Uterus (tissue), 3 donors: ENCODE measurements at regions not wholly inside any gene's neighbourhood (a gene's known extent, or its start where the extent isn't known, plus 50 kb on each side); places are given as distances from the start of the nearest gene placed in this dataset.

Experiments
- DNase-seq, 2 donors: peaks; one replicate each; pipeline ENCODE4 v3.0.0-alpha.2; 2019 to 2020
- H3K27ac ChIP-seq, 2 donors: fragments of 200-600 bp; sonication (generic); 1 replicate in 1 of 2; 2 replicates in 1 of 2; pipeline ENCODE4 v1.5.1; 2016 to 2018
- H3K27me3 ChIP-seq, 2 donors: fragments of 200-600 bp; sonication (generic); one replicate each; pipeline ENCODE4 v1.5.1; 2018 to 2019; ENCODE audit warnings: control low read depth in 1 of 2
- H3K36me3 ChIP-seq, 2 donors: fragments of 200-600 bp; sonication (generic); one replicate each; pipeline ENCODE4 v1.5.1; 2019; ENCODE audit warnings: control low read depth in 1 of 2
- H3K4me1 ChIP-seq, 2 donors: fragments of 200-600 bp; sonication (generic); one replicate each; pipeline ENCODE4 v1.5.1; 2018 to 2019; ENCODE audit warnings: control low read depth in 1 of 2
- H3K4me3 ChIP-seq, 2 donors: fragments of 200-600 bp; sonication (generic); 1 replicate in 1 of 2; 2 replicates in 1 of 2; pipeline ENCODE4 v1.5.1; 2018 to 2019; ENCODE audit warnings: mild to moderate bottlenecking in 1 of 2
- H3K9me3 ChIP-seq, 2 donors: fragments of 200-600 bp; sonication (generic); one replicate each; pipeline ENCODE4 v1.5.1; 2019; ENCODE audit warnings: control low read depth in 1 of 2
- CTCF ChIP-seq, 4 experiments: fragments of 200-600 bp in 2 of 4; fragments of 450-650 bp in 2 of 4; sonication (generic) in 2 of 4; IDR thresholded peaks; one replicate each; pipeline ENCODE4 v1.5.1; 2016 to 2019; ENCODE audit warnings: antibody characterized with exemption in 4 of 4, mild to moderate bottlenecking in 2 of 4, moderate library complexity in 1 of 4
- POLR2A ChIP-seq, 2 donors: fragments of 450-650 bp; IDR thresholded peaks; one replicate each; pipeline ENCODE4 v1.6.1; 2016; ENCODE audit warnings: antibody characterized with exemption in 2 of 2, mild to moderate bottlenecking in 1 of 2, moderate library complexity in 1 of 2
- intact Hi-C: fragments of 100-400 bp; cut with DNase I; formaldehyde crosslinking; loops from one replicate; pipeline ENCODE4 v1.15.1; 2023; ENCODE audit warnings: low total_unique reads
- donor health status: DM: yes; HTN: yes; CAD: no.

DNA sequence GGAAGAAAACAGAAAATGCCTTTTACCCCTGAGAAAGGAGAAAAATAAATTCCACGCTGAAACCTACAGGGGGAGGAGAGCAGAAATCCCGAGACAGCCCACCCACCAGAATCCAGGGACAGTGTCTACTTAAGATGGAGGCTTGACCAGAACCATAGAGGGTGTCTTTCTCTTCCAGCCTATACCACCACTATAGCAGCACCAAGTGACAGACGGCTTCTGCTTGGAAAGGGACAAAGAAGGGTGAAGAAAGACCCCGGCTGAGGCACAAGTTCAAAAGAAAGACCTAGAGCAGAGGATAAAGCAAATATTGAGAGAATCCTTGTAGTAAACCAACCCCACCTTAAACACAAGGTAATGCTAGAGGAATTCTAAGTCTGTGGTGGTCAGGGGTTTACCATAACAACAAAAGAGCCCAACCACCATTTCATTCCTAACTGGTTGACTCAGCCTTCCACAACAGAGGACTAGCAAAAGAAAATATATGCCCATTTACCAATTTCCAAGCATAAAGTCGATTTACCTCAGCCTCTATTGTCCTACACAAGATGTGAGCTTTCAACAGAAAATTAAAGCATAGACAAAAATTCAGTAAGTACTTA, 105.3 kb upstream of the FOXG1 start:
- Histone ChIP-seq H3K4me3 (no peak overlapping the region), H3K4me1 (no peaks in the 10 kb centered on the region), H3K9me3 (no peaks in the 10 kb centered on the region), H3K27ac (no peak overlapping the region), H3K36me3 (no peaks in the 10 kb centered on the region), H3K27me3 (no peaks in the 10 kb centered on the region)
- TF ChIP-seq CTCF (IDR thresholded peaks at IDR 0.05) (no peak), POLR2A (IDR thresholded peaks at IDR 0.05) (no peak)
- intact Hi-C loops: no loop called here
- DNase-seq: no peak

- no peaks in the 10 kb centered on the region for H3K4me1 ChIP-seq
- H3K9me3 ChIP-seq: no peaks in the 10 kb centered on the region
- intact Hi-C loops: no loop called here
- TF ChIP-seq POLR2A (IDR thresholded peaks at IDR 0.05) (no peak), CTCF (IDR thresholded peaks at IDR 0.05) (no peak)
- H3K4me3 ChIP-seq: no peak overlapping the region
- DNase-seq: no peak
- no peaks in the 10 kb centered on the region for H3K27me3 ChIP-seq
- no peaks in the 10 kb centered on the region for H3K36me3 ChIP-seq
- H3K27ac ChIP-seq: no peak overlapping the region
These were observed 99.6 kb upstream of the FOXG1 start for GRCh38 chr14:28666961-28667360.

DNA sequence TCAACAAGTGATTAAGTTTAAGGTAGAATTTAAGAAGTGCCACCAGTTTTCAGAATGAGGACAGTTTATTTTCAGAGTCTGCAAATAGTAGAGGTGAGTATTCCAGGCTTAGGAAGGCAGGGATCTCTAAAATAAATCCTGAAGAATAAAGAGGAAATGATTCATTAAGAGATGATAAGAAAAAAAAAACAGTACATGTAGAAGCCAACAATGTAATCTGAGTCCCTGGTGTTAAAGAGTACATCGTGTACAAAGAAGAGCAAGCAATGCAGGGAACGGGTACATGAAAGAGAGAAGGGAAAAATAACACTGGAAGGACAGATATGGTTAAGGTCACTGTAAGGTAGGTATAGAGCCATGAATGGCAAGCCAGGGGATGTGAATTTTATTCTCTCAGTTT, 95.2 kb upstream of the FOXG1 start:
- H3K9me3 ChIP-seq: no peaks in the 10 kb centered on the region
- no peaks in the 10 kb centered on the region for H3K36me3 ChIP-seq
- no peaks in the 10 kb centered on the region for H3K4me1 ChIP-seq
- no peak overlapping the region for H3K27ac ChIP-seq
- intact Hi-C loops: no loop called here
- TF ChIP-seq CTCF (IDR thresholded peaks at IDR 0.05): no peak
- TF ChIP-seq POLR2A (IDR thresholded peaks at IDR 0.05): no peak
- H3K27me3 ChIP-seq: no peaks in the 10 kb centered on the region
- no peak for DNase-seq
- no peak overlapping the region for H3K4me3 ChIP-seq

GRCh38 chr14:28673056-28673455, 93.5 kb upstream of the FOXG1 start:
- Histone ChIP-seq H3K27me3 (no peaks in the 10 kb centered on the region), H3K27ac (no peak overlapping the region), H3K4me1 (no peaks in the 10 kb centered on the region), H3K36me3 (no peaks in the 10 kb centered on the region), H3K9me3 (no peaks in the 10 kb centered on the region), H3K4me3 (no peak overlapping the region)
- no peak for DNase-seq
- intact Hi-C loops: no loop called here
- TF ChIP-seq POLR2A (IDR thresholded peaks at IDR 0.05) (no peak), CTCF (IDR thresholded peaks at IDR 0.05) (no peak)

DNA sequence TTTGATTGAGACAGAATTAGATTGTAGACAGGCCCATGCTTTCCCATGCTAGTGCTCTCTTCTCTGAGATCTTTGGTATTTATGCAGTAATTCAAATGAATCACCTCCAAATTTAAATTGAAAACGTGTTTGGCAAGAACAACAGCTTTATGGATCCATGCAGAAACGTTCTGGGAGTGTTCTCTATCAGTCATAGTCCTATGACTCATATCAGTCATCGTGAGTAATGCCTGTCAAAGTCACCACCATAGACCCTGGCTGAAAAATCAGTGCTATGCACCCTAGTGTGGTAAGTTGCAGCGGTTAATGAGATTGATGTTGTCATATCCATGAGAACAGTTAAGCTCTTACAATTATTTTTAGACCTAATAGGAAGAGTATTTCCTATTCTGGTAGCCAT, 90.1 kb upstream of the FOXG1 start:
- no peak for DNase-seq
- H3K4me1 ChIP-seq: no peaks in the 10 kb centered on the region
- TF ChIP-seq POLR2A (IDR thresholded peaks at IDR 0.05) (no peak), CTCF (IDR thresholded peaks at IDR 0.05) (no peak)
- H3K36me3 ChIP-seq: no peaks in the 10 kb centered on the region
- no peak overlapping the region for H3K27ac ChIP-seq
- no peaks in the 10 kb centered on the region for H3K27me3 ChIP-seq
- intact Hi-C loops: no loop called here
- no peaks in the 10 kb centered on the region for H3K9me3 ChIP-seq
- H3K4me3 ChIP-seq: no peak overlapping the region
